B cell (primary cell): ENCODE measurements at regions not wholly inside any gene's neighbourhood (a gene's known extent, or its start where the extent isn't known, plus 50 kb on each side); places are given as distances from the start of the nearest gene placed in this dataset.

Experiments used
- ATAC-seq: fragments of 200-7000 bp; cut with Tn5 transposase; one replicate; pipeline ENCODE4 v1.10.0; 2021; ENCODE audit warnings: low read depth, mild to moderate bottlenecking, moderate number of reproducible peaks, moderate library complexity
- CTCF ChIA-PET: fragments of 350-600 bp; sonication (Branson Sonifier 250); formaldehyde crosslinking; loops from one replicate; lab custom pipeline; 2021; ENCODE audit warnings: antibody characterized with exemption, inconsistent platforms; lab: Charles Lee
- POLR2A ChIA-PET: fragments of 350-600 bp; sonication (Branson Sonifier 250); formaldehyde crosslinking; loops from one replicate; lab custom pipeline; 2021; ENCODE audit warnings: antibody characterized with exemption; lab: Charles Lee
- DNase-seq: peaks from one replicate; pipeline ENCODE4 v3.0.0; 2013
- H2AFZ ChIP-seq: 2 replicates; pipeline ENCODE4 v1.6.1; 2012; ENCODE audit warnings: mild to moderate bottlenecking, low read depth, low read length; ENCODE audit not compliant: insufficient read depth, poor library complexity, severe bottlenecking
- H3K27ac ChIP-seq, 2 donors: 1 replicate in 1 of 2; 2 replicates in 1 of 2; pipeline ENCODE4 v1.5.1; 2012 to 2013; ENCODE audit warnings: low read length in 2 of 2, mild to moderate bottlenecking in 2 of 2, moderate library complexity in 1 of 2
- H3K27me3 ChIP-seq, 4 experiments: fragments of 200-600 bp in 1 of 4; sonication (generic) in 1 of 4; replicated peaks in 1 of 4; 1 replicate in 2 of 4; 2 replicates in 2 of 4; pipeline versions ENCODE4 v1.6.1 to v1.7.0; 2013 to 2016; ENCODE audit warnings: low read length in 3 of 4, mild to moderate bottlenecking in 2 of 4, mixed read lengths in 1 of 4, moderate library complexity in 1 of 4; ENCODE audit not compliant: insufficient read depth in 4 of 4, control insufficient read depth in 3 of 4; ENCODE audit errors: control extremely low read depth in 1 of 4
- H3K36me3 ChIP-seq, 2 experiments: replicated peaks in 1 of 2; 1 replicate in 1 of 2; 2 replicates in 1 of 2; pipeline versions ENCODE4 v1.6.1 to v1.7.1; 2013; ENCODE audit warnings: low read length in 1 of 2; ENCODE audit not compliant: insufficient read depth in 2 of 2, control insufficient read depth in 1 of 2; ENCODE audit errors: control extremely low read depth in 1 of 2, extremely low read depth in 1 of 2
- H3K4me1 ChIP-seq, 2 donors: fragments of 200-600 bp in 1 of 2; sonication (generic) in 1 of 2; 1 replicate in 1 of 2; 2 replicates in 1 of 2; pipeline versions ENCODE4 v1.5.1 to v1.6.1; 2013 to 2017; ENCODE audit warnings: low read length in 2 of 2; ENCODE audit not compliant: control insufficient read depth in 2 of 2, insufficient read depth in 2 of 2
- H3K4me2 ChIP-seq: replicated peaks from 2 replicates; pipeline ENCODE3; 2012; ENCODE audit warnings: mild to moderate bottlenecking, low read depth, low read length; ENCODE audit not compliant: poor library complexity, severe bottlenecking
- H3K4me3 ChIP-seq, 5 experiments: fragments of 200-600 bp in 1 of 5; sonication (generic) in 1 of 5; 1 replicate in 3 of 5; 2 replicates in 2 of 5; pipeline versions ENCODE4 v1.5.1 to v1.7.0; 2011 to 2016; ENCODE audit warnings: low read length in 4 of 5, mild to moderate bottlenecking in 4 of 5, low read depth in 2 of 5, control low read depth in 1 of 5, moderate library complexity in 1 of 5; ENCODE audit not compliant: insufficient read depth in 1 of 5; ENCODE audit errors: control extremely low read depth in 1 of 5, extremely low read depth in 1 of 5
- H3K79me2 ChIP-seq: fragments of 200-600 bp; sonication (generic); one replicate; pipeline ENCODE4 v1.6.0; 2016; ENCODE audit warnings: low read length; ENCODE audit not compliant: control insufficient read depth, insufficient read depth
- H3K9ac ChIP-seq: fragments of 200-600 bp; sonication (generic); 2 replicates; pipeline ENCODE4 v1.6.1; 2017; ENCODE audit warnings: mild to moderate bottlenecking, low read length, moderate library complexity
- H3K9me3 ChIP-seq, 3 donors: one replicate each; pipeline versions ENCODE4 v1.6.1 to v1.7.1; 2013; ENCODE audit warnings: low read length in 2 of 3; ENCODE audit not compliant: control insufficient read depth in 2 of 3, insufficient read depth in 1 of 3; ENCODE audit errors: control extremely low read depth in 1 of 3
- H4K20me1 ChIP-seq: 2 replicates; pipeline ENCODE4 v1.6.0; 2012; ENCODE audit warnings: mild to moderate bottlenecking, low read length; ENCODE audit not compliant: insufficient read depth, control insufficient read depth, poor library complexity, severe bottlenecking
- H3K27ac Mint-ChIP-seq: one replicate; pipeline ENCODE4 v1.8.0; 2021; ENCODE audit warnings: mixed read lengths
- H3K27me3 Mint-ChIP-seq: one replicate; pipeline ENCODE4 v1.8.0; 2021; ENCODE audit warnings: mixed read lengths
- H3K4me1 Mint-ChIP-seq: one replicate; pipeline ENCODE4 v1.8.0; 2021; ENCODE audit warnings: mixed read lengths
- H3K4me3 Mint-ChIP-seq: one replicate; pipeline ENCODE4 v1.8.0; 2021; ENCODE audit warnings: mixed read lengths
- H3K9me3 Mint-ChIP-seq: one replicate; pipeline ENCODE4 v1.8.0; 2022; ENCODE audit warnings: mixed read lengths; ENCODE audit not compliant: insufficient read depth
- EZH2 ChIP-seq: IDR thresholded peaks from 2 replicates; pipeline ENCODE4 v1.6.1; 2012; ENCODE audit warnings: borderline replicate concordance, low read depth, mild to moderate bottlenecking, moderate library complexity, low read length; ENCODE audit not compliant: insufficient read depth, poor library complexity, severe bottlenecking
- WGBS: methylation state at CpG from one replicate; pipeline ENCODE4 v1.1.5; 2013; ENCODE audit warnings: missing lambda C conversion rate; ENCODE audit not compliant: insufficient coverage; 5-methylcytosine and 5-hydroxymethylcytosine counted together
- intact Hi-C: fragments of 100-400 bp; cut with micrococcal nuclease; formaldehyde crosslinking; loops from one replicate; pipeline ENCODE4 v1.10.0; 2022
- TF ChIP-seq, protein P1 (sequence below): fragments of 200-600 bp; IDR thresholded peaks from one replicate; pipeline ENCODE4 v1.8.0; 2022; ENCODE audit warnings: antibody characterized with exemption, mild to moderate bottlenecking

DNA sequence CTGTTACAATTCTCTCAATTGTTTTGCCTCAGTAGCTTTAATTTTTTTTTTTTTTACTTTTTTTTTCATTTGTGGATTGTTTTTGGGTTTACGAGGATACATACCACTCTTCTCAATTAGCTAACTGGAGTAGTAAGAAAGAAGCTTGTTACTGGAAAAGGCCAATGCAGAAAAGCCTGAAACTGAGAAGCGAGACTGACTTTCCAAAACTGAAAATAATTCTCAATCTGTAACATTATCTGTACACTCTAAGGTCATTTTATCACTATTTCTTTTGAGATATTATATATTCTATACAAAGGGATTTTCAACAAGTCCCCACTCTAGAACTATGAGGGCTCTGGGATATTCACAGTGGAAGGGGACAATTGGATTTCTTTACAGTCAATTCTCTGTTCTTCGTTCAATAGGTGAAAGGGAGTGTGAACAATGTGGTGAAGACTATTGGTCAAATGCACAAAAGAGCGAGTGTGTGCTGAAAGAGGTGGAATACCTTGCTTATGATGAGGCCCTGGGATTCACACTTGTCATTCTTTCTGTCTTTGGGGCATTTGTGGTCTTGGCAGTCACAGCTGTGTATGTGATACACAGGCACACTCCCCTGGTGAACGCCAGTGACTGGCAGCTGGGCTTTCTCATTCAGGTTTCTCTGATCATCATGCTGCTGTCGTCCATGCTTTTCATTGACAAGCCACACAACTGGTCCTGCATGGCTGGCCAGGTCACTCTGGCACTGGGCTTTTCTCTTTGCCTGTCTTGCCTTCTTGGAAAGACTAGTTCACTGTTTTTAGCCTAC lies 83.9 kb upstream of the KCNAB1 start:
- no peaks in the 10 kb centered on the region for H3K36me3 ChIP-seq
- H3K4me3 ChIP-seq, result no peak overlapping the region
- Mint-ChIP-seq H3K4me1 (no peaks in the 10 kb centered on the region), H3K9me3 (no peaks in the 10 kb centered on the region), H3K27me3 (peaks cover 9% of the 10 kb centered on the region), H3K27ac (no peak overlapping the region), H3K4me3 (no peak overlapping the region)
- H3K27ac ChIP-seq, result no peak overlapping the region
- 90% methylated on average over 4 of the region's 6 CpGs for WGBS
- no peak for DNase-seq
- no peak for TF ChIP-seq EZH2
- TF ChIP-seq, protein P1, sequence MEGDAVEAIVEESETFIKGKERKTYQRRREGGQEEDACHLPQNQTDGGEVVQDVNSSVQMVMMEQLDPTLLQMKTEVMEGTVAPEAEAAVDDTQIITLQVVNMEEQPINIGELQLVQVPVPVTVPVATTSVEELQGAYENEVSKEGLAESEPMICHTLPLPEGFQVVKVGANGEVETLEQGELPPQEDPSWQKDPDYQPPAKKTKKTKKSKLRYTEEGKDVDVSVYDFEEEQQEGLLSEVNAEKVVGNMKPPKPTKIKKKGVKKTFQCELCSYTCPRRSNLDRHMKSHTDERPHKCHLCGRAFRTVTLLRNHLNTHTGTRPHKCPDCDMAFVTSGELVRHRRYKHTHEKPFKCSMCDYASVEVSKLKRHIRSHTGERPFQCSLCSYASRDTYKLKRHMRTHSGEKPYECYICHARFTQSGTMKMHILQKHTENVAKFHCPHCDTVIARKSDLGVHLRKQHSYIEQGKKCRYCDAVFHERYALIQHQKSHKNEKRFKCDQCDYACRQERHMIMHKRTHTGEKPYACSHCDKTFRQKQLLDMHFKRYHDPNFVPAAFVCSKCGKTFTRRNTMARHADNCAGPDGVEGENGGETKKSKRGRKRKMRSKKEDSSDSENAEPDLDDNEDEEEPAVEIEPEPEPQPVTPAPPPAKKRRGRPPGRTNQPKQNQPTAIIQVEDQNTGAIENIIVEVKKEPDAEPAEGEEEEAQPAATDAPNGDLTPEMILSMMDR, result no peak
- H3K4me1 ChIP-seq, result no peaks in the 10 kb centered on the region
- ChIA-PET POLR2A (no interaction called here), CTCF (no interaction called here)
- no peaks in the 10 kb centered on the region for H3K27me3 ChIP-seq
- no peaks in the 10 kb centered on the region for H4K20me1 ChIP-seq
- H3K79me2 ChIP-seq, result no peaks in the 10 kb centered on the region
- H3K9ac ChIP-seq, result no peak overlapping the region
- no peak overlapping the region for H3K4me2 ChIP-seq
- no peak overlapping the region for H2AFZ ChIP-seq
- H3K9me3 ChIP-seq, result no peaks in the 10 kb centered on the region
- intact Hi-C loops, result no loop called here
- no peak for ATAC-seq

DNA sequence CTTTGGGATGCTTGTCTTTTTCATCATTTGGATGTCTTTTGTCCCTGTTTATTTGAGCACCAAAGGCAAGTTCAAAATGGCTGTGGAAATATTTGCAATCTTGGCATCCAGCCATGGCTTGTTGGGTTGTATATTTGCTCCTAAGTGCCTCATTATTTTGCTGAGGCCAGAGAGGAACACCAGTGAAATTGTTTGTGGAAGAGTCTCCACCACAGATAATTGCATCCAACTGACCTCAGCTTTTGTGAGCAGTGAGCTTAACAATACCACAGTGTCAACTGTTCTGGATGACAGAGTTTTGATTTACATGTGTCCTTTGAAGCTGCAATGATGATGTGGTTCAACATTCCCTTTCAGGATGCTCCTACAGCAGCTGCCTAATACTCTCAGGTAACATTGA lies 83.0 kb upstream of the KCNAB1 start:
- Mint-ChIP-seq H3K4me3 (no peak overlapping the region), H3K9me3 (peaks cover 2% of the 10 kb centered on the region), H3K4me1 (no peaks in the 10 kb centered on the region), H3K27me3 (peaks cover 4% of the 10 kb centered on the region), H3K27ac (no peak overlapping the region)
- H3K4me1 ChIP-seq, result no peaks in the 10 kb centered on the region
- DNase-seq, result no peak
- H3K9ac ChIP-seq, result no peak overlapping the region
- H3K4me3 ChIP-seq, result no peak overlapping the region
- no peaks in the 10 kb centered on the region for H3K36me3 ChIP-seq
- no peaks in the 10 kb centered on the region for H4K20me1 ChIP-seq
- ATAC-seq, result no peak
- H2AFZ ChIP-seq, result no peak overlapping the region
- H3K27me3 ChIP-seq, result no peaks in the 10 kb centered on the region
- ChIA-PET CTCF (no interaction called here), POLR2A (no interaction called here)
- TF ChIP-seq, protein P1, result no peak
- TF ChIP-seq EZH2, result no peak
- peaks cover 0 to 3% (median 0%) of the 10 kb centered on the region in 3 donors for H3K9me3 ChIP-seq
- H3K4me2 ChIP-seq, result no peak overlapping the region
- H3K79me2 ChIP-seq, result no peaks in the 10 kb centered on the region
- H3K27ac ChIP-seq, result no peak overlapping the region
- intact Hi-C loops, result no loop called here
